HUES48 (cell line): ENCODE measurements at regions not wholly inside any gene's neighbourhood (a gene's known extent, or its start where the extent isn't known, plus 50 kb on each side); places are given as distances from the start of the nearest gene placed in this dataset.

ENCODE experiments used
- H3K27ac ChIP-seq: one replicate; pipeline ENCODE4 v1.7.0; 2013; ENCODE audit warnings: low read depth, low read length, inconsistent platforms
- H3K27me3 ChIP-seq: 2 replicates; pipeline ENCODE4 v1.6.1; 2013; ENCODE audit warnings: mild to moderate bottlenecking, low read length; ENCODE audit not compliant: control insufficient read depth, insufficient read depth
- H3K36me3 ChIP-seq: 2 replicates; pipeline ENCODE4 v1.6.1; 2013; ENCODE audit warnings: low read length; ENCODE audit not compliant: control insufficient read depth, insufficient read depth
- H3K4me1 ChIP-seq: 2 replicates; pipeline ENCODE4 v1.6.1; 2013; ENCODE audit warnings: mild to moderate bottlenecking, low read length; ENCODE audit not compliant: control insufficient read depth, insufficient read depth
- H3K4me3 ChIP-seq: 2 replicates; pipeline ENCODE4 v1.5.1; 2013; ENCODE audit warnings: mild to moderate bottlenecking, low read depth, low read length
- H3K9ac ChIP-seq: 2 replicates; pipeline ENCODE4 v1.6.1; 2013; ENCODE audit warnings: mild to moderate bottlenecking, low read depth, low read length, moderate library complexity
- H3K9me3 ChIP-seq: 2 replicates; pipeline ENCODE4 v1.6.1; 2013; ENCODE audit warnings: low read length; ENCODE audit not compliant: control insufficient read depth, insufficient read depth

GRCh38 chr7:18407385-18407784, 88.2 kb upstream of the HDAC9 start:
- Histone ChIP-seq H3K36me3 (no peaks in the 10 kb centered on the region), H3K27ac (peak overlapping the region; percentile 70), H3K9ac (no peak overlapping the region; the same call in 1 of the 2 replicates), H3K4me3 (no peak overlapping the region), H3K9me3 (no peaks in the 10 kb centered on the region), H3K4me1 (peaks cover 32% of the 10 kb centered on the region), H3K27me3 (no peaks in the 10 kb centered on the region)

DNA sequence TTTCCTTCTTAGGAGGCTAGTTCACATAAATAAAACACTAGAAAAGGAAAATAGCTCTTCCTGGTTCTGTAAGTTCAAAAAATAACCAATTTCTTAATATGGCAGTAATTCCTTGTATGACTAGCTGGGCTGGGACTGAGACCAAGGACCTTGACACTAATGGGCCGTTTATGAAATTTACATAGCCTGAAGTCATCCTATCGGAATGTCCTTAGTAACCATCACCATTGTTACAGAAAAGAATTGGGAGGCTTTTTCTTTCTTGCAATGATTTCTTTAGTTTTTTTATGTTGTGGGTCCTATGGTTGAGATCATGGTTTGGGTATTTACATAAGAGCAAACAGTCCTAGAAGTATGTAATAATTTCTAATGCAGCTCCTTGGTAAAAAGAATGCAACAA, 87.1 kb upstream of the HDAC9 start:
- Histone ChIP-seq H3K27ac (peak overlapping the region; percentile 81), H3K9me3 (no peaks in the 10 kb centered on the region), H3K9ac (peak overlapping the region; percentile 20; the same call in 1 of the 2 replicates), H3K27me3 (no peaks in the 10 kb centered on the region), H3K4me3 (no peak overlapping the region), H3K36me3 (no peaks in the 10 kb centered on the region), H3K4me1 (peaks cover 32% of the 10 kb centered on the region)

DNA sequence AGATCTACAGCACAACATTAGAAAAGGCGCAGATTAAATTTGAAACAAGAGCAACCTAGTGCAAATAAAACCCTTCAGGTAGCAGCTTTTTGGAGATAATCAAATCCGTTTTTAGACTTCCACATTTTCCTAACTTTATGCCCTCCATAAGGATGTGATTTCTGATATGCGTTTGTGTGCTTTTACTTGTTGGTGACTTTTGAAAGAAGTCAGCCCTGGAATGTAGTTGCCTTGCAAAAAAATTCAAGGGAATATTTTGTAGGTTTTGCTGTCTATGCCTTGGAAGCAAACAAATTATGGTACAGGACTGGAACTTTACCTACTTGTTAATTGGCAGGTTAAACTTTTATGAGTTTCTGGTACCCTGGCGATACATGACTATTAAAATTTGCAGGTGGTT, 86.7 kb upstream of the HDAC9 start:
- Histone ChIP-seq H3K27ac (peak overlapping the region; percentile 81), H3K9me3 (no peaks in the 10 kb centered on the region), H3K36me3 (no peaks in the 10 kb centered on the region), H3K4me1 (peaks cover 32% of the 10 kb centered on the region), H3K27me3 (no peaks in the 10 kb centered on the region), H3K4me3 (no peak overlapping the region), H3K9ac (0 out of 2 replicates have a peak overlapping the region, but pooled peaks have one; percentile 20)

DNA sequence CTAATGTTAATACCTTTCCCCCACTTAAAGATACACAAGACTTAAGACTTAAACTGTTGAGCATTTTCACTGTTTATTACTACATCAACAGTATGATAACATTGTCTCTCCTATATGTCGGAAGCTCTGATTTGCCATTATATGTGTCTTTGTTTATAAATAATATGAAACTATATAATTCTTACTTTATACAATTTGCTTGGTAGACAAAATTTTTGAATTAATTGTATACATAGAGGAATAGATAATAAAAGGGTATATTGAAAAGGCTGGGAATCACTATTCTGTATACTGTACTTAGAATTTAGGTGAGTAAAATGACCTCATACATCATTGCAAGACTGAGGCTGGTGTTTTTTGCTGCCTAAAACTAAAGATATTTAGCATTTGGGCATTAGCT, 82.1 kb upstream of the HDAC9 start:
- Histone ChIP-seq H3K9ac (no peak overlapping the region), H3K27me3 (no peaks in the 10 kb centered on the region), H3K4me3 (no peak overlapping the region), H3K36me3 (no peaks in the 10 kb centered on the region), H3K4me1 (peaks cover 21% of the 10 kb centered on the region), H3K27ac (no peak overlapping the region), H3K9me3 (no peaks in the 10 kb centered on the region)

- Histone ChIP-seq H3K9me3 (no peaks in the 10 kb centered on the region), H3K9ac (no peak overlapping the region), H3K36me3 (no peaks in the 10 kb centered on the region), H3K4me1 (peaks cover 8% of the 10 kb centered on the region), H3K27ac (no peak overlapping the region), H3K4me3 (no peak overlapping the region), H3K27me3 (no peaks in the 10 kb centered on the region)
Measured at GRCh38 chr7:18414885-18415284, 80.7 kb upstream of the HDAC9 start.

GRCh38 chr7:18416988-18417387, 78.6 kb upstream of the HDAC9 start:
- Histone ChIP-seq H3K27me3 (no peaks in the 10 kb centered on the region), H3K4me1 (peaks cover 22% of the 10 kb centered on the region), H3K4me3 (no peak overlapping the region), H3K27ac (no peak overlapping the region), H3K9ac (no peak overlapping the region), H3K36me3 (no peaks in the 10 kb centered on the region), H3K9me3 (no peaks in the 10 kb centered on the region)

- H3K4me1 ChIP-seq: peaks cover 22% of the 10 kb centered on the region
- H3K36me3 ChIP-seq: no peaks in the 10 kb centered on the region
- H3K27me3 ChIP-seq: no peaks in the 10 kb centered on the region
- H3K27ac ChIP-seq: no peak overlapping the region
- H3K4me3 ChIP-seq: no peak overlapping the region
- H3K9me3 ChIP-seq: no peaks in the 10 kb centered on the region
- H3K9ac ChIP-seq: no peak overlapping the region
Measured at GRCh38 chr7:18419456-18419855, 76.1 kb upstream of the HDAC9 start.

DNA sequence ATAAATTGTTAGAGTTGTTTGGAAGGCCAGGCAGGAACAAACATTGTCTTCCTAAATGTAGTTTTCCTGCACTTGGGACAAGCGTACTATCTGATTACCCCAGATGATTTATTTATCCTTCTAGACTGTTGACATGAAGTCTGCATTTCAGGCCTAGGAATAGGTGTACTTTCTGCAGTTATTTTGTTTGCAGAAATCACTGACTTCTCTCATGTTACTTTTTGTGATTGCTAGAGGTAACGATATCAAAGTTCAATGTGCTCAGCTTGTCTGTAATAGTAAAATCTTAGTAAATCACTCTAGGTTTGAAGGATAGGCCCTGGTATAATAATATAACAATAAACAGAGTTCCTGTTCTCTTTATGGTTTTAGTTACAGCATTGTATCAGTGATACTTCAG, 75.4 kb upstream of the HDAC9 start:
- Histone ChIP-seq H3K9me3 (no peaks in the 10 kb centered on the region), H3K4me3 (no peak overlapping the region), H3K27ac (no peak overlapping the region), H3K4me1 (peaks cover 17% of the 10 kb centered on the region), H3K36me3 (no peaks in the 10 kb centered on the region), H3K27me3 (no peaks in the 10 kb centered on the region), H3K9ac (no peak overlapping the region)

- Histone ChIP-seq H3K36me3 (no peaks in the 10 kb centered on the region), H3K27ac (no peak overlapping the region), H3K4me3 (no peak overlapping the region), H3K27me3 (no peaks in the 10 kb centered on the region), H3K9ac (no peak overlapping the region), H3K9me3 (no peaks in the 10 kb centered on the region), H3K4me1 (peaks cover 16% of the 10 kb centered on the region)
Measured at GRCh38 chr7:18420748-18421147, 74.8 kb upstream of the HDAC9 start.

- no peaks in the 10 kb centered on the region for H3K36me3 ChIP-seq
- peaks cover 18% of the 10 kb centered on the region for H3K4me1 ChIP-seq
- no peak overlapping the region for H3K27ac ChIP-seq
- no peaks in the 10 kb centered on the region for H3K9me3 ChIP-seq
- H3K27me3 ChIP-seq: no peaks in the 10 kb centered on the region
- H3K9ac ChIP-seq: no peak overlapping the region
- H3K4me3 ChIP-seq: no peak overlapping the region
Measured at GRCh38 chr7:18421297-18422002, 74.1 kb upstream of the HDAC9 start.

- Histone ChIP-seq H3K27ac (no peak overlapping the region), H3K4me3 (no peak overlapping the region), H3K36me3 (no peaks in the 10 kb centered on the region), H3K9me3 (no peaks in the 10 kb centered on the region), H3K9ac (no peak overlapping the region), H3K4me1 (peaks cover 31% of the 10 kb centered on the region), H3K27me3 (no peaks in the 10 kb centered on the region)
Measured at GRCh38 chr7:18425227-18425626, 70.3 kb upstream of the HDAC9 start.
